GM12875 (cell line): ENCODE measurements at regions not wholly inside any gene's neighbourhood (a gene's known extent, or its start where the extent isn't known, plus 50 kb on each side); places are given as distances from the start of the nearest gene placed in this dataset.
"Not testable (repeated sequence)": the region's sequence is repeated elsewhere in the genome, so short reads cannot be mapped to it uniquely, and the experiment has no call there.

ENCODE experiments used
- H3K4me3 ChIP-seq: one replicate; pipeline ENCODE4 v1.5.1; 2011; ENCODE audit warnings: low read depth, low read length, control low read depth
- TF ChIP-seq, protein P1 (sequence below): IDR thresholded peaks from 2 replicates; pipeline ENCODE4 v1.5.1; 2011; ENCODE audit warnings: low read depth, mild to moderate bottlenecking, control low read depth, inconsistent platforms, low read length, moderate library complexity, borderline replicate concordance; ENCODE audit not compliant: insufficient read depth

DNA sequence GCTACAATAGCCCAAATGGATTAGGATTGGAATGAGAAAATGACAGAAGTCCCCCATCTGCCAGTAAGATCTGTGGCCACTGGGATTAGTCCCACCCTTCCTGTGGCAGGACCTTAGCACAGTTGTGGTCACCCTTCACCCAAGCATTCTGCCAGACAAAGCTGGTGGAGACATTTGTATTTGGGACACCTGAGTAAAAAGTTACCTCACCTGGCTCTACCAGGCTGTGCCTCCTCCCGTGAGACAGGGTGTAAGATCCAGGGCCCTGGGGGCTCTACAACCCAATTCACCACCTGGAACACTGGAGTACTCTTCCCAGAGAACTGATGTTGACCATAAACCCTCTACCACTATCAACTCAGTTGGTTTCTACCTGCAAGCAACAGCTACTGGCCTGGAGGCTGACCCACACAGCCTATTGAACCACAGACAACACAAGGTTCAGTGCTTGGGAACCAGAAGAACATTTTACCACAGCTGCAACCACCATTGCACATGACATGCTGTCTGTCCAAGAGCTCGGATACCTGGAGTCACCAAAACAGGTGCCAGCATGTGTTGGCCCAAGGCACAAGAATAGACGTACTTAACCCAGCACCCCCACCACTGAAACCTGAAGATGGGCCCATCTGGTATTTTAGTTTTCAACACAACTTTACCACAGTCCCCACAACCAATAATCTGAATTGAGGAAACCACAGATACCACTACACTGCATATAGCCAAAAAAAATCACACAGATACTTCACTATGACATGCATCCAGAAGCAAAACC lies 1686.7 kb downstream of the SI start:
- TF ChIP-seq, protein P1, sequence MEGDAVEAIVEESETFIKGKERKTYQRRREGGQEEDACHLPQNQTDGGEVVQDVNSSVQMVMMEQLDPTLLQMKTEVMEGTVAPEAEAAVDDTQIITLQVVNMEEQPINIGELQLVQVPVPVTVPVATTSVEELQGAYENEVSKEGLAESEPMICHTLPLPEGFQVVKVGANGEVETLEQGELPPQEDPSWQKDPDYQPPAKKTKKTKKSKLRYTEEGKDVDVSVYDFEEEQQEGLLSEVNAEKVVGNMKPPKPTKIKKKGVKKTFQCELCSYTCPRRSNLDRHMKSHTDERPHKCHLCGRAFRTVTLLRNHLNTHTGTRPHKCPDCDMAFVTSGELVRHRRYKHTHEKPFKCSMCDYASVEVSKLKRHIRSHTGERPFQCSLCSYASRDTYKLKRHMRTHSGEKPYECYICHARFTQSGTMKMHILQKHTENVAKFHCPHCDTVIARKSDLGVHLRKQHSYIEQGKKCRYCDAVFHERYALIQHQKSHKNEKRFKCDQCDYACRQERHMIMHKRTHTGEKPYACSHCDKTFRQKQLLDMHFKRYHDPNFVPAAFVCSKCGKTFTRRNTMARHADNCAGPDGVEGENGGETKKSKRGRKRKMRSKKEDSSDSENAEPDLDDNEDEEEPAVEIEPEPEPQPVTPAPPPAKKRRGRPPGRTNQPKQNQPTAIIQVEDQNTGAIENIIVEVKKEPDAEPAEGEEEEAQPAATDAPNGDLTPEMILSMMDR = no peak
- no peak overlapping the region for H3K4me3 ChIP-seq

DNA sequence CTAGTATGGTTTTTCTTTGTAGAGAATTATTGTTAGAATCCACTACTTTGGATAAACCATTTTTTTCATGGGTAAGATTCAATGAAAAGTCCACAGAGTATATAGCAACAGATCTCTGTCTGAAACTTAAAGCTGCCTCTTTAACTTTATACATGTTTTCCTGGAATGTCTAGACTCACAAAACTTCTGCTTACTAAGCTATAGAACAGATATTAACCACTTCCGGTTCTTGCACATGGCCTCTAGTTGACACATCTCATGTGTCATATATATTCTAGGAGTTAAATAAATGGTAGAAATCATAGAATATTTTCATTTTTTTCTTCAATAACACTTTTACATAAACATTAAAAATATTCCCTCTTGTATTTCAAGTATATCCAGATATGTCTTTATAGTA lies 1693.9 kb downstream of the SI start:
- TF ChIP-seq, protein P1 = no peak
- no peak overlapping the region for H3K4me3 ChIP-seq

DNA sequence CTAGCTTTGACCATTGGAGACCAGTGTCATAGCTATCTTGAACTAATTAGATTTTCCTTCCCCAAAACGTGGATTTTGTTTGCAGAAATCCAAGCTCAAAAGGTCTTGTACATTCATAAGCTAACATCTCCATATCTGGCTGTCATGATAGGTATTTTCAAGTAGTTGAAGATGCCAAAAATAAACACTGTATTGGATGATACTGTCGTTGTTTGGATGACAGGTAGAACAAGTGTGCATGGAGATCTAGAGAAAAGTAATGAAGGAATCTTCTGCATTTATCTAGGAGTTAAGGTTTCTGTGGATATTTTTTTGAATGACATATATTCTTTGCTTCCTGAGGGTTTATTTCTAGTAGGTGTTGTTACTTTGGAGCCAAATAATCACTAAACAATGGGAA lies 1696.1 kb downstream of the SI start:
- H3K4me3 ChIP-seq = no peak overlapping the region
- TF ChIP-seq, protein P1 = no peak

DNA sequence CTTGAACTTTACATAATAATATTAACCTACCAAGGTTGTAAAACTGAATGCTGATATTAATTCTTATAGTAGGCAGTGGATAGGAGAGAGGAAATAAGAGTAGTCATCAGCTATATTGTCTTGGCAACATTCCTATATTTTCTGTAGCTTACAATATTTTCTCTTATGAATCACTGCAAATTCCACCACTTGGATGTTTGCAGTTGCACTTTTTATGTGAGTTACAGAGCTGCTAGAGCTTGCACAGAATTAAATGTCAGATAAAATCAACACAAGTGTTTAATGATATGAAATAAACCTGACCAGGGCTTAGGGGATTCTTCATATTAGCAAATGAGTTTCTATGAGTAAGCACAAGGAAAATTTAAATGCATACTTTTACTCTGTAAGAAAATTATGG lies 1710.1 kb downstream of the SI start:
- H3K4me3 ChIP-seq = no peak overlapping the region
- TF ChIP-seq, protein P1 = no peak

GRCh38 chr3:163364717-163365116 lies 1713.6 kb downstream of the SI start:
- H3K4me3 ChIP-seq = no peak overlapping the region
- TF ChIP-seq, protein P1 = no peak

DNA sequence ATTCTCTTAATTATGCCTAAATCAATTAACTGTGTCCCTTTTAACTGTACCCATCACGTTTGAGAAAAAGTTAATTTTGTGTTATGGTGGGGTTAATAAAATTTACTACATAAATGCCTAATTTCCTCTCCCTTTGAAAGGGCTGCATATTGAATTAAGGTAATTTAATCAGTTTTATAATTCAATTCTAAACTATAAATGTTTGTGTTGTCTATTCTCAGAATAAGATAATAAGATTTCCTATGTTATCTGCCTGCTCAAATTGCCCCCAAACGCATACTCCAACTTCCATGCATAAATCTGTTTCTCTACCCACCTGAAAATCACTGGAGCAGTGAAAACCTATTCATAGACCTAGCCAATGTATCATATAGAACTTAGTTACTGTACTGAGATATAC lies 1716.1 kb downstream of the SI start:
- TF ChIP-seq, protein P1 = no peak
- H3K4me3 ChIP-seq = no peak overlapping the region

DNA sequence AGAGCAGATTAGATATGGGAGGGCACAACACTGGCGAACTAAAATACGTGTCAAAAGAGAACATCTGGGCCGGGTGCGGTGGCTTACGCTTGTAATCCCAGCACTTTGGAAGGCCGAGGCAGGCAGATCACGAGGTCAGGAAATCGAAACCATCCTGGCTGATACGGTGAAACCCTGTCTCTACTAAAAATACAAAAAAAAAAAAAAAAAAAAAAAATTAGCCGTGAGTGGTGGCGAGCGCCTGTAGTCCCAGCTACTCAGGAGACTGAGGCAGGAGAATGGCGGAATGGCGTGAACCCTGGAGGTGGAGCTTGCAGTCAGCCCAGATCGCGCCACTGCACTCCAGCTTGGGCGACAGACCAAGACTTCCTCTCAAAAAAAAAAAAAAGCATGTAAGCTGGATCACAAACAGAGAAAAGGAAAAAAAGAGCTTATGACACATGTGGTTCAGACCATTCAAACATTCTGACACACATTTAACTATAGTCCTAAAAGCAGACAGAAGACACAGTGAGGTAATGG lies 1716.9 kb downstream of the SI start:
- not testable (repeated sequence) for H3K4me3 ChIP-seq
